ENCODE measurements at regions not wholly inside any gene's neighbourhood (a gene's known extent, or its start where the extent isn't known, plus 50 kb on each side); places are given as distances from the start of the nearest gene placed in this dataset.

GRCh38 chr7:33771422-33771821 lies 133.9 kb upstream of the BMPER start:
- TF ChIP-seq HDGF (IDR thresholded peaks at IDR 0.05; ENCODE audit: borderline replicate concordance) = no peak
- TF ChIP-seq ZNF384 (IDR thresholded peaks at IDR 0.05) = no peak
- TF ChIP-seq CTBP1 (IDR thresholded peaks at IDR 0.05; ENCODE audit: borderline replicate concordance) = no peak
- TF ChIP-seq TARDBP (IDR thresholded peaks at IDR 0.05) = no peak
- no peak for TF ChIP-seq ARNT (IDR thresholded peaks at IDR 0.05)
- TF ChIP-seq FOXK2 (IDR thresholded peaks at IDR 0.05) = no peak
- no peak for TF ChIP-seq FOXM1 (IDR thresholded peaks at IDR 0.05; ENCODE audit: borderline replicate concordance)
- TF ChIP-seq BHLHE40 (IDR thresholded peaks at IDR 0.05; ENCODE audit: borderline replicate concordance) = no peak
- no peak for TF ChIP-seq ELF4 (IDR thresholded peaks at IDR 0.05)
- no peak for TF ChIP-seq L3MBTL2 (conservative IDR thresholded peaks at IDR 0.05)
- TF ChIP-seq FOXA1 (IDR thresholded peaks at IDR 0.05) = no peak
- TF ChIP-seq SP1 (IDR thresholded peaks at IDR 0.05) = no peak
- TF ChIP-seq NFRKB (IDR thresholded peaks at IDR 0.05) = no peak
- no peak for TF ChIP-seq LEF1 (IDR thresholded peaks at IDR 0.05; ENCODE audit: borderline replicate concordance)
